H1 (cell line): ENCODE measurements at regions not wholly inside any gene's neighbourhood (a gene's known extent, or its start where the extent isn't known, plus 50 kb on each side); places are given as distances from the start of the nearest gene placed in this dataset.

Experiments used
- CTCF ChIA-PET: fragments of 300-600 bp; sonication (Branson Sonifier 250); formaldehyde crosslinking; loops from one replicate; lab custom pipeline; 2021; ENCODE audit not compliant: partially characterized antibody; lab: Charles Lee
- POLR2A ChIA-PET: fragments of 300-600 bp; sonication (Branson Sonifier 250); formaldehyde crosslinking; loops from one replicate; lab custom pipeline; 2021; ENCODE audit warnings: inconsistent platforms; ENCODE audit not compliant: partially characterized antibody; lab: Charles Lee
- DNase-seq, 2 experiments: peaks; one replicate each; pipeline versions ENCODE4 v3.0.0 to v3.0.0-alpha.2; 2010 to 2022; ENCODE audit warnings: low spot score in 2 of 2, low read depth in 1 of 2, mixed read lengths in 1 of 2
- FAIRE-seq: peaks from 2 replicates; lab custom pipeline; 2011; peaks lifted over from hg19 to GRCh38; lab: Jason Lieb, UNC
- H2AFZ ChIP-seq: 2 replicates; pipeline ENCODE4 v1.8.1; 2012; ENCODE audit warnings: low read length, inconsistent platforms
- H2AK5ac ChIP-seq: 2 replicates; pipeline ENCODE4 v1.6.1; 2013; ENCODE audit warnings: low read depth, low read length
- H2BK120ac ChIP-seq: replicated peaks from 2 replicates; pipeline ENCODE3; 2013; ENCODE audit warnings: low read depth, low read length, inconsistent platforms
- H2BK12ac ChIP-seq: 2 replicates; pipeline ENCODE4 v1.6.1; 2013; ENCODE audit warnings: low read depth, low read length
- H2BK15ac ChIP-seq: 2 replicates; pipeline ENCODE4 v1.6.1; 2013; ENCODE audit warnings: low read length
- H2BK20ac ChIP-seq: 2 replicates; pipeline ENCODE4 v1.6.1; 2013; ENCODE audit warnings: low read length
- H2BK5ac ChIP-seq: 2 replicates; pipeline ENCODE4 v1.6.1; 2013; ENCODE audit warnings: low read depth, low read length
- H3K14ac ChIP-seq: 2 replicates; pipeline ENCODE4 v1.6.1; 2013; ENCODE audit warnings: inconsistent platforms; ENCODE audit not compliant: insufficient read length
- H3K18ac ChIP-seq: 2 replicates; pipeline ENCODE4 v1.6.1; 2013; ENCODE audit warnings: low read length; ENCODE audit errors: extremely low read depth
- H3K23ac ChIP-seq: 2 replicates; pipeline ENCODE4 v1.6.1; 2013; ENCODE audit warnings: inconsistent platforms; ENCODE audit not compliant: insufficient read length
- H3K23me2 ChIP-seq: 2 replicates; pipeline ENCODE4 v1.6.1; 2013; ENCODE audit warnings: low read depth, low read length
- H3K27ac ChIP-seq: 2 replicates; pipeline ENCODE4 v1.6.1; 2011; ENCODE audit warnings: low read depth, low read length, inconsistent platforms
- H3K27me3 ChIP-seq, 4 experiments: replicated peaks in 1 of 4; 1 replicate in 1 of 4; 2 replicates in 3 of 4; pipeline versions ENCODE4 v1.6.1 to v1.8.1; 2011 to 2013; ENCODE audit warnings: low read length in 3 of 4, mild to moderate bottlenecking in 3 of 4, inconsistent platforms in 2 of 4, mixed read lengths in 2 of 4, moderate library complexity in 1 of 4; ENCODE audit not compliant: control insufficient read depth in 3 of 4, insufficient read depth in 3 of 4; ENCODE audit errors: extremely low read depth in 1 of 4
- H3K36me3 ChIP-seq, 4 experiments: 2 replicates each; pipeline versions ENCODE4 v1.6.1 to v1.8.1; 2011 to 2013; ENCODE audit warnings: mild to moderate bottlenecking in 4 of 4, low read length in 3 of 4, moderate library complexity in 2 of 4, control low read depth in 1 of 4, inconsistent platforms in 1 of 4; ENCODE audit not compliant: insufficient read depth in 4 of 4, control insufficient read depth in 2 of 4
- H3K4ac ChIP-seq: replicated peaks from 2 replicates; pipeline ENCODE3; 2013; ENCODE audit warnings: low read length, low read depth, mixed read lengths, inconsistent platforms; ENCODE audit not compliant: insufficient read length
- H3K4me1 ChIP-seq, 4 experiments: replicated peaks in 1 of 4; 1 replicate in 1 of 4; 2 replicates in 3 of 4; pipeline versions ENCODE4 v1.6.1 to v1.8.1; 2011 to 2013; ENCODE audit warnings: low read length in 3 of 4, inconsistent platforms in 2 of 4, mixed read lengths in 1 of 4; ENCODE audit not compliant: insufficient read depth in 4 of 4, control insufficient read depth in 3 of 4
- H3K4me2 ChIP-seq, 2 experiments: 2 replicates each; pipeline versions ENCODE4 v1.6.1 to v1.8.1; 2011 to 2013; ENCODE audit warnings: low read depth in 2 of 2, low read length in 2 of 2, control low read depth in 1 of 2, inconsistent platforms in 1 of 2, mild to moderate bottlenecking in 1 of 2; ENCODE audit not compliant: insufficient read depth in 1 of 2
- H3K4me3 ChIP-seq, 4 experiments: fragments of 200-600, 300-600 bp in 1 of 4; sonication (generic), shearing (Covaris generic), sonication (Bioruptor Twin) in 1 of 4; 2 replicates each; pipeline versions ENCODE4 v1.5.1 to v1.8.1; 2011 to 2016; ENCODE audit warnings: low read length in 4 of 4, low read depth in 3 of 4, control low read depth in 2 of 4, inconsistent platforms in 2 of 4, mild to moderate bottlenecking in 2 of 4, mixed read lengths in 1 of 4, moderate library complexity in 1 of 4; ENCODE audit not compliant: insufficient read depth in 2 of 4; ENCODE audit errors: extremely low read depth in 1 of 4
- H3K56ac ChIP-seq: replicated peaks from 2 replicates; pipeline ENCODE3; 2013; ENCODE audit warnings: low read depth, mild to moderate bottlenecking, mixed read lengths, low read length, inconsistent platforms; ENCODE audit not compliant: insufficient read length
- H3K79me1 ChIP-seq: 2 replicates; pipeline ENCODE4 v1.6.1; 2013; ENCODE audit warnings: low read depth, low read length, control low read depth
- H3K79me2 ChIP-seq, 2 experiments: 2 replicates each; pipeline versions ENCODE4 v1.6.1 to v1.8.1; 2012 to 2013; ENCODE audit warnings: low read length in 2 of 2, mild to moderate bottlenecking in 2 of 2, inconsistent platforms in 1 of 2; ENCODE audit not compliant: insufficient read depth in 2 of 2, control insufficient read depth in 1 of 2
- H3K9ac ChIP-seq, 4 experiments: replicated peaks in 1 of 4; 1 replicate in 1 of 4; 2 replicates in 3 of 4; pipeline versions ENCODE4 v1.6.1 to v1.8.1; 2011 to 2013; ENCODE audit warnings: low read depth in 3 of 4, low read length in 3 of 4, control low read depth in 2 of 4, mild to moderate bottlenecking in 2 of 4, moderate library complexity in 2 of 4, inconsistent platforms in 1 of 4; ENCODE audit errors: extremely low read depth in 1 of 4
- H3K9me3 ChIP-seq, 2 experiments: 2 replicates each; pipeline versions ENCODE4 v1.6.1 to v1.8.1; 2012 to 2013; ENCODE audit warnings: mild to moderate bottlenecking in 2 of 2, moderate library complexity in 2 of 2, control low read depth in 1 of 2, inconsistent platforms in 1 of 2, low read depth in 1 of 2, low read length in 1 of 2, mixed read lengths in 1 of 2; ENCODE audit not compliant: insufficient read depth in 2 of 2
- H4K20me1 ChIP-seq, 2 experiments: replicated peaks in 1 of 2; 2 replicates each; pipeline versions ENCODE3 to v1.8.1; 2011 to 2013; ENCODE audit warnings: inconsistent platforms in 2 of 2, low read length in 2 of 2, mild to moderate bottlenecking in 1 of 2; ENCODE audit not compliant: insufficient read depth in 2 of 2, control insufficient read depth in 1 of 2
- H4K5ac ChIP-seq: 2 replicates; pipeline ENCODE4 v1.6.1; 2013; ENCODE audit warnings: low read length, low read depth, mixed read lengths, inconsistent platforms; ENCODE audit not compliant: insufficient read length
- H4K8ac ChIP-seq: 2 replicates; pipeline ENCODE4 v1.8.0; 2013; ENCODE audit warnings: mild to moderate bottlenecking, moderate library complexity, low read length, inconsistent platforms; ENCODE audit not compliant: insufficient read depth; ENCODE audit errors: extremely low read depth
- H4K91ac ChIP-seq: replicated peaks from 2 replicates; pipeline ENCODE3; 2013; ENCODE audit warnings: low read length, mixed read lengths, inconsistent platforms; ENCODE audit not compliant: insufficient read length
- CHD7 ChIP-seq: fragments of 300-600 bp; sonication (generic); IDR thresholded peaks from 2 replicates; pipeline ENCODE4 v1.7.1; 2012; ENCODE audit warnings: low read length, moderate library complexity, mild to moderate bottlenecking, inconsistent platforms; ENCODE audit not compliant: insufficient replicate concordance
- WGBS, 2 experiments: shearing (Covaris generic) in 1 of 2; methylation state at CpG; one replicate each; pipeline versions ENCODE4 v1.1.6 to v1.1.7; 2013 to 2015; ENCODE audit warnings: low lambda C conversion rate in 2 of 2, mixed read lengths in 2 of 2, inconsistent platforms in 1 of 2, low coverage in 1 of 2, missing lambda C conversion rate in 1 of 2; ENCODE audit not compliant: insufficient replicate concordance in 2 of 2, insufficient coverage in 1 of 2, insufficient read length in 1 of 2; ENCODE audit errors: extremely low coverage in 1 of 2, missing lambda C conversion rate in 1 of 2; 5-methylcytosine and 5-hydroxymethylcytosine counted together

GRCh38 chr4:189206953-189207352 lies 733.7 kb upstream of the FRG1 start:
- DNase-seq: no peak
- H2BK120ac ChIP-seq: no peak overlapping the region
- H2BK15ac ChIP-seq: no peak overlapping the region
- 94% methylated on average over 10 of the region's 10 CpGs; no CpG with 5 or more reads in 1 of the 2 experiments for WGBS, 2 experiments
- H2BK20ac ChIP-seq: no peak overlapping the region
- no peaks in the 10 kb centered on the region for H3K79me1 ChIP-seq
- no peak for FAIRE-seq
- CTCF ChIA-PET: interaction anchor here (0.6 to 2.9 kb wide), 6 partner anchors 34 to 587 kb away, joined by 3 to 8 read pairs (median 3); no protein-coding TSS in a partner anchor
- H2AK5ac ChIP-seq: no peak overlapping the region
- no peak overlapping the region for H4K91ac ChIP-seq
- H2AFZ ChIP-seq: no peak overlapping the region
- no peak overlapping the region for H2BK5ac ChIP-seq
- H4K20me1 ChIP-seq: no peaks in the 10 kb centered on the region
- H3K18ac ChIP-seq: no peak overlapping the region
- no peak overlapping the region for H3K4ac ChIP-seq
- H4K5ac ChIP-seq: no peak overlapping the region
- H3K9ac ChIP-seq: no peak overlapping the region
- H3K27ac ChIP-seq: no peak overlapping the region
- H4K8ac ChIP-seq: no peak overlapping the region
- no peaks in the 10 kb centered on the region for H3K36me3 ChIP-seq
- H3K4me2 ChIP-seq: no peak overlapping the region
- H3K4me1 ChIP-seq: peaks cover 0 to 2% (median 0%) of the 10 kb centered on the region in 4 experiments; a peak in 1 of 7 replicates
- no peak overlapping the region for H3K4me3 ChIP-seq
- H3K56ac ChIP-seq: no peak overlapping the region
- no peaks in the 10 kb centered on the region for H3K79me2 ChIP-seq
- no peaks in the 10 kb centered on the region for H3K9me3 ChIP-seq
- H3K23me2 ChIP-seq: no peaks in the 10 kb centered on the region
- no peak overlapping the region for H3K14ac ChIP-seq
- H3K23ac ChIP-seq: no peak overlapping the region
- POLR2A ChIA-PET: no interaction called here
- H3K27me3 ChIP-seq: no peaks in the 10 kb centered on the region
- no peak overlapping the region for H2BK12ac ChIP-seq
- TF ChIP-seq CHD7: no peak
